ENCODE measurements at regions not wholly inside any gene's neighbourhood (a gene's known extent, or its start where the extent isn't known, plus 50 kb on each side); places are given as distances from the start of the nearest gene placed in this dataset.

GRCh38 chr7:7127773-7128172, 54.6 kb upstream of the C1GALT1 start:
- no peak overlapping the region for H3K4me2 ChIP-seq (ENCODE audit: low read depth, low read length)
- H3K9ac ChIP-seq (ENCODE audit: low read length), result no peak overlapping the region
- H4K20me1 ChIP-seq (ENCODE audit: insufficient read depth, low read length), result no peaks in the 10 kb centered on the region
- H3K27ac ChIP-seq (ENCODE audit: low read length), result no peak overlapping the region
- H3K36me3 ChIP-seq (replicated peaks; ENCODE audit: insufficient read depth, low read length), result no peaks in the 10 kb centered on the region
- no peaks in the 10 kb centered on the region for H3K9me2 ChIP-seq (replicated peaks; ENCODE audit: insufficient read depth, low read length)
- H3K9me3 ChIP-seq (replicated peaks; ENCODE audit: insufficient read depth, low read length), result no peaks in the 10 kb centered on the region
- no peak overlapping the region for H3K4me3 ChIP-seq (ENCODE audit: low read length)
- DNase-seq, result no peak
- no peak overlapping the region for H2AFZ ChIP-seq (ENCODE audit: low read length)
- TF ChIP-seq EZH2phosphoT487 (IDR thresholded peaks at IDR 0.05; ENCODE audit: low read length) (no peak), EZH2 (optimal IDR thresholded peaks at IDR 0.05; ENCODE audit: low read depth, low read length) (no peak), CTCF (IDR thresholded peaks at IDR 0.05; ENCODE audit: low read length) (no peak)
- H3F3A ChIP-seq (ENCODE audit: insufficient read depth, low read length), result no peaks in the 10 kb centered on the region
- H3K27me3 ChIP-seq (replicated peaks; ENCODE audit: insufficient read depth, low read length), result no peaks in the 10 kb centered on the region
- no peaks in the 10 kb centered on the region for H3K4me1 ChIP-seq (ENCODE audit: low read length)
- H3K79me2 ChIP-seq (ENCODE audit: low read length), result no peaks in the 10 kb centered on the region

- no peaks in the 10 kb centered on the region for H3K36me3 ChIP-seq (replicated peaks; ENCODE audit: insufficient read depth, low read length)
Observed at GRCh38 chr7:7129381-7129780, 53.0 kb upstream of the C1GALT1 start.

GRCh38 chr7:7131273-7131672, 51.1 kb upstream of the C1GALT1 start:
- TF ChIP-seq EZH2phosphoT487 (IDR thresholded peaks at IDR 0.05; ENCODE audit: low read length) (no peak), CTCF (IDR thresholded peaks at IDR 0.05; ENCODE audit: low read length) (no peak), EZH2 (optimal IDR thresholded peaks at IDR 0.05; ENCODE audit: low read depth, low read length) (no peak)
- no peak for DNase-seq
- Histone ChIP-seq H4K20me1 (ENCODE audit: insufficient read depth, low read length) (no peaks in the 10 kb centered on the region), H3K9me3 (replicated peaks; ENCODE audit: insufficient read depth, low read length) (no peaks in the 10 kb centered on the region), H3K79me2 (ENCODE audit: low read length) (no peaks in the 10 kb centered on the region), H3K9ac (ENCODE audit: low read length) (no peak overlapping the region), H3K9me2 (replicated peaks; ENCODE audit: insufficient read depth, low read length) (no peaks in the 10 kb centered on the region), H3K36me3 (replicated peaks; ENCODE audit: insufficient read depth, low read length) (no peaks in the 10 kb centered on the region), H2AFZ (ENCODE audit: low read length) (no peak overlapping the region), H3K4me1 (ENCODE audit: low read length) (peaks cover 3% of the 10 kb centered on the region; the same call in 1 of the 2 replicates), H3K4me3 (ENCODE audit: low read length) (no peak overlapping the region), H3K4me2 (ENCODE audit: low read depth, low read length) (no peak overlapping the region), H3K27me3 (replicated peaks; ENCODE audit: insufficient read depth, low read length) (no peaks in the 10 kb centered on the region), H3K27ac (ENCODE audit: low read length) (no peak overlapping the region), H3F3A (ENCODE audit: insufficient read depth, low read length) (peaks cover 2% of the 10 kb centered on the region)

More at GRCh38 chr7:7129381-7129780, 53.0 kb upstream of the C1GALT1 start:
- H3K27me3 ChIP-seq (replicated peaks; ENCODE audit: insufficient read depth, low read length), result no peaks in the 10 kb centered on the region
- TF ChIP-seq EZH2phosphoT487 (IDR thresholded peaks at IDR 0.05; ENCODE audit: low read length), result no peak
- no peak for TF ChIP-seq EZH2 (optimal IDR thresholded peaks at IDR 0.05; ENCODE audit: low read depth, low read length)
- no peak for TF ChIP-seq CTCF (IDR thresholded peaks at IDR 0.05; ENCODE audit: low read length)
- H3K4me1 ChIP-seq (ENCODE audit: low read length), result no peaks in the 10 kb centered on the region
- no peak overlapping the region for H2AFZ ChIP-seq (ENCODE audit: low read length)
- no peaks in the 10 kb centered on the region for H3K9me3 ChIP-seq (replicated peaks; ENCODE audit: insufficient read depth, low read length)
- no peaks in the 10 kb centered on the region for H3K79me2 ChIP-seq (ENCODE audit: low read length)
- H3K4me3 ChIP-seq (ENCODE audit: low read length), result no peak overlapping the region
- no peak overlapping the region for H3K27ac ChIP-seq (ENCODE audit: low read length)
- no peak overlapping the region for H3K9ac ChIP-seq (ENCODE audit: low read length)
- H4K20me1 ChIP-seq (ENCODE audit: insufficient read depth, low read length), result no peaks in the 10 kb centered on the region
- DNase-seq, result no peak
- H3K9me2 ChIP-seq (replicated peaks; ENCODE audit: insufficient read depth, low read length), result no peaks in the 10 kb centered on the region
- H3K4me2 ChIP-seq (ENCODE audit: low read depth, low read length), result no peak overlapping the region
- H3F3A ChIP-seq (ENCODE audit: insufficient read depth, low read length), result no peaks in the 10 kb centered on the region
